Adrenal gland (tissue), 9 donors: ENCODE measurements at regions not wholly inside any gene's neighbourhood (a gene's known extent, or its start where the extent isn't known, plus 50 kb on each side); places are given as distances from the start of the nearest gene placed in this dataset.

Source experiments
- DNase-seq, 7 donors: peaks; one replicate each; pipeline ENCODE4 v3.0.0-alpha.2; 2019 to 2020
- H3K27ac ChIP-seq, 5 donors: fragments of 200-600 bp; sonication (generic) in 4 of 5; 1 replicate in 3 of 5; 2 replicates in 2 of 5; pipeline versions ENCODE4 v1.5.1 to v1.8.0; 2016 to 2020; ENCODE audit warnings: mild to moderate bottlenecking in 1 of 5
- H3K27me3 ChIP-seq: fragments of 200-600 bp; 2 replicates; pipeline ENCODE4 v1.8.0; 2021
- H3K36me3 ChIP-seq, 2 donors: fragments of 200-600 bp; replicated peaks in 1 of 2; 1 replicate in 1 of 2; 2 replicates in 1 of 2; pipeline versions ENCODE4 v1.5.1 to v1.8.0; 2018 to 2022
- H3K4me1 ChIP-seq, 2 donors: fragments of 200-600 bp; replicated peaks in 1 of 2; 1 replicate in 1 of 2; 2 replicates in 1 of 2; pipeline versions ENCODE4 v1.5.1 to v1.8.0; 2018 to 2021
- H3K4me3 ChIP-seq, 4 donors: fragments of 200-600 bp; sonication (generic) in 3 of 4; one replicate each; pipeline ENCODE4 v1.5.1; 2016 to 2018
- H3K9me3 ChIP-seq, 3 donors: fragments of 200-600 bp; sonication (generic) in 1 of 3; replicated peaks in 1 of 3; 1 replicate in 2 of 3; 2 replicates in 1 of 3; pipeline versions ENCODE4 v1.5.1 to v1.8.0; 2016 to 2021
- POLR2A ChIP-seq, 2 donors: fragments of 450-650 bp; IDR thresholded peaks; one replicate each; pipeline ENCODE4 v1.6.1; 2017; ENCODE audit warnings: antibody characterized with exemption in 2 of 2, mild to moderate bottlenecking in 2 of 2, moderate library complexity in 1 of 2
- whole genome bisulfite sequencing, 4 donors: extraction: QIAGEN DNeasy Blood & Tissue Kit in 2 of 4; methylation state at CpG; one replicate each; pipeline versions ENCODE4 v1.1.5 to v1.1.7; 2013 to 2017; 5-methylcytosine and 5-hydroxymethylcytosine counted together
- intact Hi-C, 2 donors: fragments of 100-400 bp; cut with DNase I; formaldehyde crosslinking; loops; one replicate each; pipeline versions ENCODE4 v1.14.1 to v1.15.0; 2022 to 2023
- TF ChIP-seq, protein P1 (sequence below), 6 experiments: fragments of 450-650 bp in 4 of 6; fragments of 200-600 bp in 2 of 6; sonication (generic) in 1 of 6; IDR thresholded peaks; 1 replicate in 5 of 6; 2 replicates in 1 of 6; pipeline versions ENCODE4 v1.5.1 to v1.8.0; 2016 to 2021; ENCODE audit warnings: antibody characterized with exemption in 6 of 6, mild to moderate bottlenecking in 2 of 6, moderate library complexity in 1 of 6
- donor health status: healthy with polysubstance abuse.
- donor health status: Bipolar disorder and iron deficiency.
- donor health status: DM: yes; HTN: yes; CAD: no.
- donor health status: DM: no; HTN: no; CAD: no.
- donor health status: DM: no; HTN: no; CAD: no.

DNA sequence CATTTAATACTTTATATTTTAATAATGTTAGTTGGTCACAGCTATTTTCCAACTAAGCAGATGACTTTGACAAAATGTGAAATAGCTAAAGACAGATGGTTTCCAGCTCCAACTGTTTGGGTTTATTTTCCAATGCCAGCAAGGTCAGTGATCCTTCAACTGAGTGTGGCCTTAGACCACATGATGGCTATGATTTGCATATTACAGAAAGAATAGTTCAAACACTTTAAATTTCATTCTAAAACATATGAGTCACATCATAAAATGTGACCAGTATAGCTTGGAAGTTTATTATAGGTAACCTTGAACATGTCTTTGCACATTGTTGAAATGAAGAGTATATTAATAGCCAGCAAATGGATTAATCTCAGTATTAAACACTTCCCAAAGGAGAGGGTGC is 454.0 kb upstream of the C1orf87 start:
- no peaks in the 10 kb centered on the region for H3K36me3 ChIP-seq

DNA sequence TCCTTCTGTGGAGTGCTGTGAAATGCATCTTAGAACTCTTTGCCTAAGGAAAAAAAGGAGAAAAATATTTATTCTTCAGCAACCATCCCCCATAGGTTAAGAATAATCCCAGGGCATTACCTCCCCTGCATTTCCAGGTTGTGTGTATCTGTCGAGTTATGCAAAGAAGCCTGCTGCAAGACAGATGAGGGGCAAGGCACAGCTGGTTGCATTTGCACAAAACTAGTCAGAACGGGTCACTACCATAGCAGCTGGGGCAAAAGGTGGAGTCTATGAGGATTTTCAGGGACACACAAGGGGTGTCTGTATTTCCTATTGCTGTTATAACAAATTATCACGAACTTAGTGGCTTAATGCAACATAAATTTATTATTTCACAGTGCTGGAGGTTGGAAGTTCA is 443.4 kb upstream of the C1orf87 start:
- no peak overlapping the region for H3K4me3 ChIP-seq
- H3K36me3 ChIP-seq = no peaks in the 10 kb centered on the region
- H3K4me1 ChIP-seq = no peaks in the 10 kb centered on the region
- no peaks in the 10 kb centered on the region for H3K27me3 ChIP-seq
- H3K9me3 ChIP-seq = no peaks in the 10 kb centered on the region
- H3K27ac ChIP-seq = no peak overlapping the region
- intact Hi-C loops = no loop called here
- 55 to 74% (median 63%) methylated on average over 3 of the region's 3 CpGs for WGBS, 4 donors
- no peak for DNase-seq
- no peak for TF ChIP-seq POLR2A (IDR thresholded peaks at IDR 0.05)
- TF ChIP-seq, protein P1, sequence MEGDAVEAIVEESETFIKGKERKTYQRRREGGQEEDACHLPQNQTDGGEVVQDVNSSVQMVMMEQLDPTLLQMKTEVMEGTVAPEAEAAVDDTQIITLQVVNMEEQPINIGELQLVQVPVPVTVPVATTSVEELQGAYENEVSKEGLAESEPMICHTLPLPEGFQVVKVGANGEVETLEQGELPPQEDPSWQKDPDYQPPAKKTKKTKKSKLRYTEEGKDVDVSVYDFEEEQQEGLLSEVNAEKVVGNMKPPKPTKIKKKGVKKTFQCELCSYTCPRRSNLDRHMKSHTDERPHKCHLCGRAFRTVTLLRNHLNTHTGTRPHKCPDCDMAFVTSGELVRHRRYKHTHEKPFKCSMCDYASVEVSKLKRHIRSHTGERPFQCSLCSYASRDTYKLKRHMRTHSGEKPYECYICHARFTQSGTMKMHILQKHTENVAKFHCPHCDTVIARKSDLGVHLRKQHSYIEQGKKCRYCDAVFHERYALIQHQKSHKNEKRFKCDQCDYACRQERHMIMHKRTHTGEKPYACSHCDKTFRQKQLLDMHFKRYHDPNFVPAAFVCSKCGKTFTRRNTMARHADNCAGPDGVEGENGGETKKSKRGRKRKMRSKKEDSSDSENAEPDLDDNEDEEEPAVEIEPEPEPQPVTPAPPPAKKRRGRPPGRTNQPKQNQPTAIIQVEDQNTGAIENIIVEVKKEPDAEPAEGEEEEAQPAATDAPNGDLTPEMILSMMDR (IDR thresholded peaks at IDR 0.05) = no peak

More for the DNA sequence above, 454.0 kb upstream of the C1orf87 start:
- Histone ChIP-seq H3K27ac (no peak overlapping the region), H3K4me3 (no peak overlapping the region), H3K27me3 (no peaks in the 10 kb centered on the region), H3K9me3 (no peaks in the 10 kb centered on the region), H3K4me1 (no peaks in the 10 kb centered on the region)
- no peak for TF ChIP-seq POLR2A (IDR thresholded peaks at IDR 0.05)
- TF ChIP-seq, protein P1 (IDR thresholded peaks at IDR 0.05) = no peak
- intact Hi-C loops = no loop called here
- no peak for DNase-seq

DNA sequence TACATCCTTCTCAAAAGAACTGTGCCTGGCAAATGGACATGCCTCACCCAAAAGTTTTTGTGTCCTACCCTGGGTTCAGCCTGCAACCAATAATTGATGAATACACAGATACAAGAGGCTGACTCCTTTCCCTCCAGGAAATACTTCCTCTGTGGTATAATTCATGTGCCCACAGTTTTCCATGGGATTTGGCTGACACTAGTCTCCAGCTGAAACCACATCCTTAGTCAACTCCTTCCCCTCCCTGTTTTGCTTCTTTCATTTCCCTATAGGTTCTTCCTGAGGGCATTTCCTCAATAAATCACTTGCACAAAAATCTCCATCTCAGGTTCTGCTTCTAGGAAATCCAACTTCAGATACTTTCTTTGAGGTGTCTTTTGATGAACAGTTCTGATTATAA is 436.6 kb upstream of the C1orf87 start:
- no peak overlapping the region for H3K4me3 ChIP-seq
- TF ChIP-seq, protein P1 (IDR thresholded peaks at IDR 0.05) = no peak
- TF ChIP-seq POLR2A (IDR thresholded peaks at IDR 0.05) = no peak
- no peaks in the 10 kb centered on the region for H3K27me3 ChIP-seq
- H3K27ac ChIP-seq = no peak overlapping the region
- intact Hi-C loops = no loop called here
- no peak for DNase-seq
- H3K4me1 ChIP-seq = no peaks in the 10 kb centered on the region
- no peaks in the 10 kb centered on the region for H3K36me3 ChIP-seq
- no peaks in the 10 kb centered on the region for H3K9me3 ChIP-seq

DNA sequence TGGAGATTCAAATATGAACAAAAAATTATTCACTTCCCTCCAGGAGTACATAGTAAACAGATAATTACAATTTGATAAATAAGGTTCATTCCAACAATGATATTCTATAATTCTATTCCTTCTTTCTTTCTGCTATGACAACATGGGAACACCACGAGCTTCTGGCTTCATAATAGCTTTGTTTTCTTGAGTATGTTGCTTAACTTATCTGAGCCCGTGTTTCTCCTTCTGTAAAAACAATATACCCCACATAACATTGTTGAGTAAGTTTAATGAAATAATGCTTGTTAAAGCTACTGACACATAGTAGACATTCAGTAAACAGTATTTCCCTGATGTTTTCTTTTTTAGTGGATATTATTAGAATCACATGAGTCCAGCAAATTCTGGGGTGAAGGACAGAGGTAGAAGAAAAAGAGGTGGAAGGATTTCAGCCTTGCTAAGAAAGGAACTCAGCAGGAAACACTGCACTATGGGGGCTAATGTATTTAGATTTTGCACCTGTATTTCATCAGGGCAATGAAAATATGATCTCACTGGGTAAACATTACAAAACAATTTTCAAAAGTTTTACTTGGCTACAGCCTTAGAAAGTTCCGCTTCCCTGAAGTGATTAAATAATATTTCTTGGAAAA is 430.8 kb upstream of the C1orf87 start:
- intact Hi-C loops = no loop called here
- WGBS, 4 donors = 58 to 69% (median 59%) methylated on average over 3 of the region's 3 CpGs
- no peak overlapping the region for H3K27ac ChIP-seq

More for the DNA sequence above, 430.8 kb upstream of the C1orf87 start:
- no peaks in the 10 kb centered on the region for H3K27me3 ChIP-seq
- H3K4me1 ChIP-seq = no peaks in the 10 kb centered on the region
- DNase-seq = no peak
- no peaks in the 10 kb centered on the region for H3K9me3 ChIP-seq
- H3K4me3 ChIP-seq = no peak overlapping the region
- H3K36me3 ChIP-seq = no peaks in the 10 kb centered on the region
- TF ChIP-seq, protein P1 (IDR thresholded peaks at IDR 0.05) = no peak
- no peak for TF ChIP-seq POLR2A (IDR thresholded peaks at IDR 0.05)
